ENCODE measurements at regions not wholly inside any gene's neighbourhood (a gene's known extent, or its start where the extent isn't known, plus 50 kb on each side); places are given as distances from the start of the nearest gene placed in this dataset.

DNA sequence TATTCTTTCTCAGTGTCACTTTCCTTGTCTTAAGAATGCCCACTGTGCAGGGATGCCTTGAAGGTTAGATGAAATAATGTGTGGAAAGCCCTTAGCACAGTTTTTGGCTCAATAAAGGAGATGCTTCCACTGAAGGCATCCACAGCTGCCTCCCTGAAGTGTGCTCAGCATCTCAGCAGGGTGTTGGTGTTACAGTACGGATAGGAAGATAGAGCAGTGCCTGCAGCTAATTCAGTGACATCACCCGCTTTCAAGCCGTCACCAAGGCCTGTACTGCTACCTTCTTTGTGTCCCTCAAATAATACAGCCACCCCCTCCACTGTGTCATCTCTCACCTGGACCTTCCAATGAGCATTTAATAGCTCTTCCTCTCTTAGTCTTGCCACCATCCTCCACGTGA is 59.0 kb downstream of the NDUFS5 start:
- no peak for DNase-seq

DNA sequence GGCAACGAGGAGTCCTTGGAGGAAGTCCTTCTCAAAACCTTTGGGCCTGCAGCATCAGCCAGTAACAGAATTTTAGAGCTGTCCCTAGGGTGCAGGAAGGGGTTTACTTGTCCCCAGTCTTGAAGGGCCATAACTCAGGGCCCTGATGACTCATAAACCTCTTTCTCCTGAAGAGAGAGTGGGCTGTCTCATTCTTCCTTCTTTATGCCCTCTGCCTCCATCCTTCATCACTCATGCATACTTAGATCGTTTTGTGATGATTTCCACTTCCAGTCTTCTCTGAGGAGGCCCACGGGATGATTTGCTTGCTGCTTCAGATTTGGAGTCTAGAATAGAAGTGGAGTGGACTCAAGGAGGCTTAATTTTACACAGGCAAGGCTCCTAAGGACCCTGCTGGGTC is 60.2 kb downstream of the NDUFS5 start:
- no peak for DNase-seq

GRCh38 chr1:39086865-39087409 is 60.8 kb downstream of the NDUFS5 start:
- no peak for DNase-seq

GRCh38 chr1:39087435-39087834 is 61.3 kb downstream of the NDUFS5 start:
- no peak for DNase-seq

DNA sequence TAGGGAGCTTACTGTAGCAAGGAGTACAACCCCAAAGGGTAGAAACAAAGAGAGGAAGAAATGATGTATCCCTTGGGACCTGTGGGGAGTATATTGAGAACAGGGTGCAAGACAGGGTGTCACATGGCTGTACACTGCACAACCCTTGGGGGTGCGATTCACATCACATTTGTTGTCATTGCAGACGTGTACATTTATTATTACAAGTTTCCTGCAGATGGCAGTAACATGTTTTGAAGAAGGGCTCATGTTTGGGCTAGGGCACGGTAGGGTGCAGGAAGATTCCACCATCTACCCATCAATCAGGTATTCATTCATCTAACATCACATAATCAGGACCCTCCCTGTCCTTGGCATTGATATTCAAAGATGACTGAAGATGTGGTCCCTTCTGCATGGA is 62.5 kb downstream of the NDUFS5 start:
- no peak for DNase-seq

- DNase-seq: no peak
Measured at GRCh38 chr1:39089931-39090521, 63.9 kb downstream of the NDUFS5 start.

DNA sequence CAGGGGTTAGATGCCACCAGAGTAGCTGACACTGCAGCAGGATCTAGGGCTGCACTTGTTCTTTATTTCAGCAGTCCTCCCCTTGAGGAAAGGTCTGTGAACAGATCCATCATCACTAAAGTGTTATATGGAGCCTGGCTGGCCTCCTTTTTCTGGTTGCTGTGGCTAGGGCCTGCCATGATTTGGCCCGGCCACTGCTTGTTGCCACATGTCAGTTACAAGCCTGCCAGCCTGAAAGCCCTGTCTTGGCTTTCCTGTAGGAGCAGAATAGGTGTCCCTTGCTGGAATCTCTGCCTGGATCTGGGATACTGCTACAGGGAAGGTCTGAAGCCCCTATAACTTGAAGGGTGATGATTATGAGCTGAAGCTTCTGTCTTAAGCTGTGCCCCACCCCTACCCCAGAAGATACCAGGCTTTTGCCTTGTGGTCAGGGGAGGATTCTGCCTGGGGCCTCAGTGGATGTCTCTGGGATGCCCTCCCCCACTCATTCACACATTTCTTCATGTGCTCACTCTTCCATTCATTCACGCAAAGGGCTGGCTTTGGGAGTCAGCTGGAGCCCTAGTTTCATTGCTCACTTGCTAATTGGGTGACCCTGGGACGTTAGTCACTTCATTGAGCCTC is 64.7 kb downstream of the NDUFS5 start:
- DNase-seq: no peak

- no peak for DNase-seq
Measured at GRCh38 chr1:39091845-39092645, 65.9 kb downstream of the NDUFS5 start.

DNA sequence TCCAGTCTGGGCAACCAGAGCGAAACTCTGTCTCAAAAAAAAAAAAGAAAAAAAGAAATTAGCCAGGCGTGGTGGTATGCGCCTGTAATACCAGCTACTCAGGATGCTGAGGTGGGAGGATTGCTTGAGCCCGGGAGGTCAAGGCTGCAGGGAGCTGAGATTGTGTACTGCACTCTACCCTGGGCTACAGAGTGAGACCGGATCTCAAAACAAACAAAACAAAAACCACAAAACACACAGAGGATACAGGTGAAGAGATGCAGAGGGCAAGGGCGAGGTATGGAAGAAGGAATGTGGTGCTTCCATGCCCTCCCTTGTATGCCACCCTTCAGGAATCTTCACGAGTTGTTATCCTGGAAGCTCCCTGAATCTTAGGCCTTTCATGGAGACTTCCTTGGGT is 68.5 kb downstream of the NDUFS5 start:
- DNase-seq: no peak

GRCh38 chr1:39098546-39099250 is 72.5 kb downstream of the NDUFS5 start:
- DNase-seq: peak; percentile 33

DNA sequence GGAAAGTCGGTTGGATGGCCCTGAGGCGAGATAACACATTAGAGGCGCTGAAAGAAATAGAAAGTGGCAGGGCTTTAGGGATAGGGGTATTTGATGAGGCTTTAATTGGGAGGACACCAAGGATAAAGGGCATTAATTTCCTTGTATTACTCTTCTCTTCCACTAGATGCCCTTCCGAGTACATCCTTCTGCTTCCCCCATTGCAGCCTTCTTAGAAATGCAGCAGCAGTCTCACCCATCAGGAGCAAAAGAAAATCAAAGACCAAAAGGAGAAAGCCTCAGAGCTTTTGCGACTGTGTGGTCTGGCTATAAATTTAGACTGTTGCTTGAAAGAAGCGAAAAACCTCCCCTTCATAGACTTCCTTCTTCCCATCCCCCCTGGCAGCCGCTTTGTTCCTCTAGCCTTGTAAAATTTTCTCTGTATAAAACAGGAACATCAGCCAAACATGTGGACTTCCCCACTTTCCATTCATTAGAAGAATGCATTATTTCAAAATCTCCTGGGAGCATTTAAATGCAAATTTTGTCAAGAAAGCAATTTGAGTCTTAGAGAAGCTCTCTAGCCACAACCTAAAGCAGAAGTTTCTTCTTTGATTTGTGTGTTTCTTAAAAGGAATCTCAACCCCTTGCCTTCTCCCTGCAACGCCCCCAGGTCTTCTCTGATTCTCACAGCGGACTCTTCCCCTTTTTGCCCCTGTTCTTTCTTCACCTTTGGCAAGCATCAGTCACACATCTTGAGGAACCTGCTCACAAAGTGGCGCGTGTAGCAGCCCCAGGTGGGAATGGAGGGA is 76.6 kb downstream of the NDUFS5 start:
- DNase-seq: peak; percentile 46

- DNase-seq: no peak
Measured at GRCh38 chr1:39103328-39104157, 77.4 kb downstream of the NDUFS5 start.

DNA sequence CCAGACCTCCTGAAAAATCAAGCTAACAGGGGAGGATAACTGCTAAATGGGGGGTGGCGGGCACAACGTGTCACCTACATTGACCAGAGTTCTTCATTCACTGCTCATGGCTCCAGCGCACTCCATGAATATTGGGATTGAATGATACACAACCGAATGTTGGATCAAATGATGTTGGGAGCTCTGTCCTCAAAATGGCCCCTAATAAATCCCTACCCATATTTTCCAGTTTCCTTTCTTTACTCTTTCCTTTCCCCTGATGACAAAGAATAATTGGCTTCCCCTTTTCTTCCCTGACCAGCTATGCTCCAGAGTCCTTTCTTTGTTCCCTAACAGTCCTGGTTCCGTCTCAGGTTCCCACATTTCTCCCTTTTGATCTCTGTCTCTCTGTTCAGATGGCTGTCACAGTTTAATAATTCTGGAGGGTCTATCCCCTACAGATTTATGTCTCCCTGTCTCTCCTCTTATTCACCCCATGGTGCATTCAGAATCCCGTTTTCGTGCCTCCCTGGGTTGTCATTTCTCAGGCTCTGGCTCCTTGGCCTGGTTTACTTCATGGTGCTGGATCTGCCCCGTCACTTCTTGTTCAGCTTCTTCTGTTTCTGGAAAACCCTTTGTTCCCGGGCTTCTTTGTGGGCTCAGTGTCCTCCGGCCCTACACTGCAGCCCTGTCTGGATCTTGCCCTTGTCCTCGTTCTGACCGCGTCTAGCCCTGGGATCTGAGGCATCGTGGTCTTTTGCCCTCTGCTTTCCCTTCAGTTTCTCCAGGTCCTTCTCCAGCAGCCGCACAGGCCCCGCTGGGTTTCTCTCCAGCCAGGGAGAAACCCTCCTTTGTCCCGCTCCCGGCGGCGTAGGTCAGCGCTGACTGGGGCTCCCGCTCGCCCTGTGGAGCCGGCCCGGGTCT is 78.3 kb downstream of the NDUFS5 start:
- no peak for DNase-seq

- no peak for DNase-seq
Measured at GRCh38 chr1:39105061-39105840, 79.1 kb downstream of the NDUFS5 start.

- DNase-seq: no peak
Measured at GRCh38 chr1:39105841-39106765, 80.0 kb downstream of the NDUFS5 start.

- DNase-seq: no peak
Measured at GRCh38 chr1:39106801-39107327, 80.7 kb downstream of the NDUFS5 start.

- DNase-seq: no peak
Measured at GRCh38 chr1:39107341-39108290, 81.5 kb downstream of the NDUFS5 start.

Measured in NCI-H1436 treated with DMSO at 0.1 percent for 48 hours (cell line).